ENCODE measurements at regions not wholly inside any gene's neighbourhood (a gene's known extent, or its start where the extent isn't known, plus 50 kb on each side); places are given as distances from the start of the nearest gene placed in this dataset.

- TF ChIP-seq CTCF (conservative IDR thresholded peaks at IDR 0.05 in 1 of 2, IDR thresholded peaks at IDR 0.05 in 1 of 2; ENCODE audit: extremely low read depth in 1 of 2, insufficient read depth in 1 of 2, low read depth in 1 of 2, low read length in 2 of 2) (no peak), EZH2 (IDR thresholded peaks at IDR 0.05; ENCODE audit: borderline replicate concordance, low read length) (no peak)
Measured at GRCh38 chr14:28879573-28879996, 113.0 kb downstream of the FOXG1 start.
